SU-DHL-6 (cell line): ENCODE measurements at regions not wholly inside any gene's neighbourhood (a gene's known extent, or its start where the extent isn't known, plus 50 kb on each side); places are given as distances from the start of the nearest gene placed in this dataset.

Source experiments
- H2AFZ ChIP-seq: fragments of 200-600 bp; sonication (generic); 2 replicates; pipeline ENCODE4 v1.6.1; 2014; ENCODE audit warnings: low read depth, mild to moderate bottlenecking, moderate library complexity, mixed read lengths, antibody characterized with exemption, low read length; ENCODE audit not compliant: severe bottlenecking
- H3F3A ChIP-seq: fragments of 200-600 bp; shearing (Covaris generic); 2 replicates; pipeline ENCODE4 v1.6.0; 2016; ENCODE audit warnings: antibody characterized with exemption, mild to moderate bottlenecking; ENCODE audit not compliant: insufficient read depth
- H3K27ac ChIP-seq: fragments of 200-600 bp; sonication (generic); 2 replicates; pipeline ENCODE4 v1.5.1; 2016; ENCODE audit warnings: low read depth, mild to moderate bottlenecking, low read length, moderate library complexity, mixed read lengths
- H3K27me3 ChIP-seq: fragments of 200-600 bp; sonication (generic), shearing (Covaris generic); 2 replicates; pipeline ENCODE4 v1.6.0; 2014; ENCODE audit warnings: mild to moderate bottlenecking, low read length
- H3K36me3 ChIP-seq: fragments of 200-600 bp; sonication (generic); 2 replicates; pipeline ENCODE4 v1.6.1; 2014; ENCODE audit warnings: mild to moderate bottlenecking, low read length, mixed read lengths
- H3K4me2 ChIP-seq: fragments of 300-600, 200-600 bp; shearing (Covaris generic), sonication (generic); 2 replicates; pipeline ENCODE4 v1.6.0; 2014; ENCODE audit warnings: low read length, low read depth, mild to moderate bottlenecking; ENCODE audit not compliant: poor library complexity, severe bottlenecking
- H3K4me3 ChIP-seq: fragments of 200-600 bp; sonication (generic); 2 replicates; pipeline ENCODE4 v1.5.1; 2014; ENCODE audit warnings: antibody characterized with exemption, low read length, mild to moderate bottlenecking, mixed read lengths; ENCODE audit not compliant: insufficient read depth, poor library complexity, severe bottlenecking
- H3K79me2 ChIP-seq: fragments of 200-600 bp; sonication (generic); 2 replicates; pipeline ENCODE4 v1.6.1; 2014; ENCODE audit warnings: mild to moderate bottlenecking, low read length, moderate library complexity; ENCODE audit not compliant: insufficient read depth
- H3K9ac ChIP-seq: fragments of 200-600 bp; sonication (generic); 2 replicates; pipeline ENCODE4 v1.7.0; 2014; ENCODE audit warnings: mild to moderate bottlenecking, low read length
- H3K9me2 ChIP-seq: fragments of 200-600 bp; sonication (generic); replicated peaks from 2 replicates; pipeline ENCODE4 v1.6.1; 2014; ENCODE audit warnings: low read length; ENCODE audit not compliant: insufficient read depth
- H3K9me3 ChIP-seq: fragments of 200-600 bp; sonication (generic); 2 replicates; pipeline ENCODE4 v1.6.1; 2014; ENCODE audit warnings: low read length, mixed read lengths; ENCODE audit not compliant: insufficient read depth
- H4K20me1 ChIP-seq: fragments of 200-600 bp; sonication (generic); 2 replicates; pipeline ENCODE4 v1.6.1; 2014; ENCODE audit warnings: low read depth, mild to moderate bottlenecking, antibody characterized with exemption, low read length, moderate library complexity, mixed read lengths
- CTCF ChIP-seq: fragments of 200-600 bp; sonication (generic); IDR thresholded peaks from one replicate; pipeline ENCODE4 v1.5.1; 2017; ENCODE audit warnings: antibody characterized with exemption, mild to moderate bottlenecking, low read length, moderate library complexity; ENCODE audit not compliant: insufficient read depth, poor library complexity, severe bottlenecking
- EZH2phosphoT487 ChIP-seq: fragments of 200-600 bp; sonication (generic), shearing (Covaris generic); conservative IDR thresholded peaks from 2 replicates; pipeline ENCODE4 v1.6.1; 2018; ENCODE audit warnings: mild to moderate bottlenecking, antibody characterized with exemption, low read length, moderate library complexity, mixed read lengths

- Histone ChIP-seq H3K27me3 (no peaks in the 10 kb centered on the region), H3K36me3 (no peaks in the 10 kb centered on the region), H3K4me3 (no peak overlapping the region), H3K9me3 (no peaks in the 10 kb centered on the region), H2AFZ (no peak overlapping the region), H3F3A (no peaks in the 10 kb centered on the region), H3K79me2 (no peaks in the 10 kb centered on the region), H3K9me2 (no peaks in the 10 kb centered on the region), H3K9ac (no peak overlapping the region), H4K20me1 (no peaks in the 10 kb centered on the region), H3K4me2 (no peak overlapping the region), H3K27ac (no peak overlapping the region)
- no peak for TF ChIP-seq EZH2phosphoT487
- TF ChIP-seq CTCF: no peak
Measured at GRCh38 chr5:125510651-125511050, 764.2 kb upstream of the ZNF608 start.

GRCh38 chr5:125517973-125518550, 771.6 kb upstream of the ZNF608 start:
- H3K27me3 ChIP-seq: no peaks in the 10 kb centered on the region
- H4K20me1 ChIP-seq: no peaks in the 10 kb centered on the region
- H3K9me3 ChIP-seq: no peaks in the 10 kb centered on the region
- TF ChIP-seq CTCF (no peak), EZH2phosphoT487 (no peak)
- no peaks in the 10 kb centered on the region for H3K36me3 ChIP-seq
- no peaks in the 10 kb centered on the region for H3F3A ChIP-seq
- no peaks in the 10 kb centered on the region for H3K9me2 ChIP-seq
- no peak overlapping the region for H3K9ac ChIP-seq
- H3K79me2 ChIP-seq: no peaks in the 10 kb centered on the region
- H2AFZ ChIP-seq: no peak overlapping the region
- H3K4me2 ChIP-seq: no peak overlapping the region
- no peak overlapping the region for H3K27ac ChIP-seq
- no peak overlapping the region for H3K4me3 ChIP-seq

- TF ChIP-seq CTCF: no peak
- no peak overlapping the region for H3K27ac ChIP-seq
- H3K9ac ChIP-seq: no peak overlapping the region
- no peaks in the 10 kb centered on the region for H3K27me3 ChIP-seq
- H3K4me3 ChIP-seq: no peak overlapping the region
- H3K9me2 ChIP-seq: no peaks in the 10 kb centered on the region
- no peaks in the 10 kb centered on the region for H4K20me1 ChIP-seq
- no peak overlapping the region for H3K4me2 ChIP-seq
- no peaks in the 10 kb centered on the region for H3K79me2 ChIP-seq
- no peaks in the 10 kb centered on the region for H3K9me3 ChIP-seq
- no peak overlapping the region for H2AFZ ChIP-seq
- no peaks in the 10 kb centered on the region for H3K36me3 ChIP-seq
- no peaks in the 10 kb centered on the region for H3F3A ChIP-seq
Measured at GRCh38 chr5:125521289-125521688, 774.9 kb upstream of the ZNF608 start.
